HL-60 (cell line): ENCODE measurements at regions not wholly inside any gene's neighbourhood (a gene's known extent, or its start where the extent isn't known, plus 50 kb on each side); places are given as distances from the start of the nearest gene placed in this dataset.

Experiments
- DNase-seq, 2 experiments: peaks; one replicate each; pipeline ENCODE4 v3.0.0-alpha.2; 2010 to 2020; ENCODE audit warnings: low read depth in 1 of 2, low spot score in 1 of 2
- H3K27ac ChIP-seq: fragments of 250-450 bp; sonication (Bioruptor Pico); replicated peaks from 2 replicates; pipeline ENCODE4 v1.5.1; 2020; ENCODE audit warnings: mild to moderate bottlenecking, moderate library complexity
- H3K27me3 ChIP-seq: fragments of 250-450 bp; sonication (Bioruptor Pico); 2 replicates; pipeline ENCODE4 v1.5.1; 2021; ENCODE audit warnings: mild to moderate bottlenecking, moderate library complexity; ENCODE audit not compliant: insufficient read depth, poor library complexity, severe bottlenecking
- H3K4me3 ChIP-seq: replicated peaks from 2 replicates; pipeline ENCODE4 v1.5.1; 2011; ENCODE audit warnings: mild to moderate bottlenecking, control low read depth, low read length; ENCODE audit not compliant: insufficient read depth
- CTCF ChIP-seq: IDR thresholded peaks from one replicate; pipeline ENCODE4 v1.5.1; 2011; ENCODE audit warnings: low read length, control low read depth, inconsistent platforms; ENCODE audit not compliant: insufficient read depth
- GABPA ChIP-seq: IDR thresholded peaks from 2 replicates; pipeline ENCODE4 v1.6.1; 2012; ENCODE audit warnings: low read depth
- POLR2AphosphoS5 ChIP-seq: IDR thresholded peaks from 2 replicates; pipeline ENCODE4 v1.6.1; 2012; ENCODE audit warnings: low read depth
- REST ChIP-seq: IDR thresholded peaks from 2 replicates; pipeline ENCODE4 v1.6.1; 2012; ENCODE audit warnings: low read depth; ENCODE audit not compliant: insufficient replicate concordance
- SPI1 ChIP-seq: IDR thresholded peaks from 2 replicates; pipeline ENCODE4 v1.6.1; 2012; ENCODE audit warnings: low read depth, mild to moderate bottlenecking, borderline replicate concordance

DNA sequence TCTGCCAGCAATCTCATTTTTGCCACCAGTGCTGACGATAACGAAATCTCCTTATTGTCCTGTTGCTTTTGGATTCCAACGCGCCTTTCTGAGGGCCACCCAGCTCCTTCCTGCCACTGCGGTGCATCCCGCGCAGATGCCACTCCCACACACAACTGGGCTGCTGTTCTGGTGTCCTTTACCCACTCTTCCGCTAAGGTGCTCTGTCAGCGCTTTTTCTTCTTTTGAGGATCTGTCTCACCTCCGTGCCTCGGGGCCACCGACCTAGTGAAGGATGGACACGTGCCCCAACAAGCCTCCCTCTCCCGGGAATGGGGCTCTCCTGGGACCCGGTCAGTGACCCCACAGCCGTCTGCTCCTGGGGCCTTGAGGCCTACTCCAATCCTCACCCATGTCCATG, 314.3 kb upstream of the COBL start:
- DNase-seq = no peak
- no peaks in the 10 kb centered on the region for H3K27me3 ChIP-seq
- TF ChIP-seq REST (no peak), POLR2AphosphoS5 (no peak), GABPA (no peak), CTCF (no peak), SPI1 (no peak)
- H3K27ac ChIP-seq = no peak overlapping the region
- H3K4me3 ChIP-seq = no peak overlapping the region

DNA sequence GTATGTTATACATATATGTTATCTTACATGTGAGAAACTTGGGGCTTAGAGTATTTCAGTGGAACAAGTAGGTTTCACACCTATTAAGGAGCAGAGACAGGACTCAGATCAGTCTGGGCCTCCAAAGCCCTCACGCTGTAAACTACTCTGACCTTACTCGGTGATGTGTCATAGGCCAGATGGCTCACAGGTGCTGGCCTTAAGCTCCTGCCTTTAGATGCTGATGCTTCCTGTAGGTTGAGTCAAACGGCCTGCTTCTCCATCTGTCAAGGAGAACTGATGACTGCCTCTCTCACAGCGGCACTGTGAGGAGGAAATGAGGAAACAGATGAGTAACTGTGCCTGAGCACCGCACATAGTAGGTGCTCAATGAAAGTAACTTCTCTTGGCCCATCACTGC, 312.6 kb upstream of the COBL start:
- H3K27ac ChIP-seq = no peak overlapping the region
- no peaks in the 10 kb centered on the region for H3K27me3 ChIP-seq
- H3K4me3 ChIP-seq = no peak overlapping the region
- DNase-seq = no peak
- TF ChIP-seq CTCF (no peak), SPI1 (no peak), POLR2AphosphoS5 (no peak), GABPA (no peak), REST (no peak)

DNA sequence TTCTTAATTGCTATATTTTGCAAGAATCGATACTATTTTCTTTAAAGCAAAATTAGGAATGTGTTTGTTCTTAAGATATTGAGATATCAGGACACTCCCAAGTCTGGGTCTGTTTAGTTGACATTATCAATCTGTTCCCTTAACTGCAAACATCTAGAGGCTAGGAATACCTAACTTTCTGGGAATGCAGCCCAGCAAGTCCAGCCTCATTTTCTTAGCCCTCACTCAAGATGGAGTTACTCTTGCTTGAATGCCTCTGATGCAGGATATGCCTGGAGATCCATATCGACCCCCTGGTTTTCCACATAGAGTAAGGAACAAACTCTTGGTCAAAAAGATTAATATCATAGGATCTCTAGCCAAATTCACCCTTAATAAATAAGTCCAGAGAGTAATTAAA, 305.3 kb upstream of the COBL start:
- TF ChIP-seq CTCF (no peak), POLR2AphosphoS5 (no peak), GABPA (no peak), SPI1 (no peak), REST (no peak)
- no peak for DNase-seq
- H3K27ac ChIP-seq = no peak overlapping the region
- no peak overlapping the region for H3K4me3 ChIP-seq
- H3K27me3 ChIP-seq = no peaks in the 10 kb centered on the region
